Neural cell (in vitro differentiated cells): ENCODE measurements at regions not wholly inside any gene's neighbourhood (a gene's known extent, or its start where the extent isn't known, plus 50 kb on each side); places are given as distances from the start of the nearest gene placed in this dataset.

Experiments used
- H2AFZ ChIP-seq: fragments of 200-600, 300-800 bp; sonication (generic), shearing (Covaris generic); 2 replicates; pipeline ENCODE4 v1.6.0; 2014; ENCODE audit warnings: low read depth, mild to moderate bottlenecking, antibody characterized with exemption, low read length, moderate library complexity
- H3F3A ChIP-seq: fragments of 200-600 bp; shearing (Covaris generic); 2 replicates; pipeline ENCODE4 v1.6.1; 2016; ENCODE audit warnings: mild to moderate bottlenecking, moderate library complexity, mixed read lengths, antibody characterized with exemption, low read length; ENCODE audit not compliant: insufficient read depth, poor library complexity, severe bottlenecking
- H3K27ac ChIP-seq: fragments of 200-600, 300-800 bp; sonication (generic), shearing (Covaris generic); 2 replicates; pipeline ENCODE4 v1.5.1; 2014; ENCODE audit warnings: mild to moderate bottlenecking, low read length, moderate library complexity
- H3K27me3 ChIP-seq: fragments of 300-800, 200-600 bp; sonication (generic), shearing (Covaris generic); 2 replicates; pipeline ENCODE4 v1.6.0; 2014; ENCODE audit warnings: mild to moderate bottlenecking, low read depth, low read length, moderate library complexity; ENCODE audit not compliant: insufficient read depth
- H3K36me3 ChIP-seq: fragments of 300-800, 200-600 bp; sonication (generic), shearing (Covaris generic); 2 replicates; pipeline ENCODE4 v1.5.1; 2014; ENCODE audit warnings: mild to moderate bottlenecking, antibody characterized with exemption, low read length, moderate library complexity; ENCODE audit not compliant: insufficient read depth
- H3K4me2 ChIP-seq: fragments of 300-800, 200-600 bp; sonication (generic), shearing (Covaris generic); 2 replicates; pipeline ENCODE4 v1.6.0; 2014; ENCODE audit warnings: mild to moderate bottlenecking, low read length
- H3K4me3 ChIP-seq: fragments of 300-800, 200-600 bp; sonication (generic), shearing (Covaris generic); 2 replicates; pipeline ENCODE4 v1.5.1; 2014; ENCODE audit warnings: mild to moderate bottlenecking, low read length, moderate library complexity
- H3K79me2 ChIP-seq: fragments of 200-600 bp; shearing (Covaris generic); replicated peaks from 2 replicates; pipeline ENCODE4 v1.6.0; 2014; ENCODE audit warnings: mild to moderate bottlenecking, low read length, moderate library complexity; ENCODE audit not compliant: insufficient read depth
- H3K9ac ChIP-seq: fragments of 300-800, 200-600 bp; sonication (generic), shearing (Covaris generic); 2 replicates; pipeline ENCODE4 v1.6.1; 2016; ENCODE audit warnings: mild to moderate bottlenecking, low read length, mixed read lengths
- H3K9me2 ChIP-seq: fragments of 200-600 bp; shearing (Covaris generic); 2 replicates; pipeline ENCODE4 v1.6.1; 2016; ENCODE audit warnings: mild to moderate bottlenecking, low read length, mixed read lengths; ENCODE audit not compliant: insufficient read depth
- H3K9me3 ChIP-seq: fragments of 200-600, 300-800 bp; sonication (generic), shearing (Covaris generic); 2 replicates; pipeline ENCODE4 v1.6.1; 2016; ENCODE audit warnings: mild to moderate bottlenecking, mixed run types, low read length, moderate library complexity, mixed read lengths
- H4K20me1 ChIP-seq: fragments of 200-600 bp; shearing (Covaris generic); 2 replicates; pipeline ENCODE4 v1.6.1; 2016; ENCODE audit warnings: mild to moderate bottlenecking, mixed run types; ENCODE audit not compliant: insufficient read depth
- CTCF ChIP-seq: fragments of 450-650 bp; IDR thresholded peaks from 2 replicates; pipeline ENCODE4 v1.5.1; 2014; ENCODE audit warnings: antibody characterized with exemption, mild to moderate bottlenecking, moderate library complexity; ENCODE audit not compliant: poor library complexity, severe bottlenecking
- EP300 ChIP-seq: fragments of 450-650 bp; conservative IDR thresholded peaks from 2 replicates; pipeline ENCODE4 v1.6.1; 2014; ENCODE audit warnings: antibody characterized with exemption, mild to moderate bottlenecking, moderate library complexity; ENCODE audit not compliant: poor library complexity, severe bottlenecking
- EZH2 ChIP-seq: fragments of 200-600, 300-800 bp; shearing (Covaris generic), sonication (generic); IDR thresholded peaks from 2 replicates; pipeline ENCODE4 v1.6.1; 2014; ENCODE audit warnings: antibody characterized with exemption, low read length, borderline replicate concordance, mild to moderate bottlenecking; ENCODE audit not compliant: insufficient read depth, poor library complexity, severe bottlenecking
- MXI1 ChIP-seq: fragments of 450-650 bp; conservative IDR thresholded peaks from 2 replicates; pipeline ENCODE4 v1.6.1; 2014; ENCODE audit warnings: antibody characterized with exemption, mild to moderate bottlenecking; ENCODE audit not compliant: poor library complexity, severe bottlenecking
- POLR2AphosphoS5 ChIP-seq: IDR thresholded peaks from 2 replicates; pipeline ENCODE4 v1.6.1; 2012
- RAD21 ChIP-seq: fragments of 450-650 bp; conservative IDR thresholded peaks from 2 replicates; pipeline ENCODE4 v1.6.1; 2014; ENCODE audit warnings: antibody characterized with exemption, mild to moderate bottlenecking, moderate library complexity
- REST ChIP-seq: IDR thresholded peaks from 2 replicates; pipeline ENCODE4 v1.6.1; 2012; ENCODE audit warnings: borderline replicate concordance
- SMC3 ChIP-seq: fragments of 450-650 bp; conservative IDR thresholded peaks from 2 replicates; pipeline ENCODE4 v1.6.1; 2014; ENCODE audit warnings: antibody characterized with exemption, mild to moderate bottlenecking, moderate library complexity; ENCODE audit not compliant: poor library complexity
- TAF1 ChIP-seq: IDR thresholded peaks from 2 replicates; pipeline ENCODE4 v1.6.1; 2012; ENCODE audit warnings: low read depth

- Histone ChIP-seq H3K4me3 (no peak overlapping the region), H3K36me3 (no peaks in the 10 kb centered on the region), H3K4me2 (no peak overlapping the region), H3K27ac (no peak overlapping the region), H3K79me2 (no peaks in the 10 kb centered on the region), H3F3A (no peaks in the 10 kb centered on the region), H3K9ac (no peak overlapping the region), H2AFZ (no peak overlapping the region), H4K20me1 (no peaks in the 10 kb centered on the region), H3K9me3 (no peaks in the 10 kb centered on the region), H3K9me2 (no peaks in the 10 kb centered on the region), H3K27me3 (no peaks in the 10 kb centered on the region)
- no peak for TF ChIP-seq TAF1
- TF ChIP-seq MXI1, result no peak
- no peak for TF ChIP-seq POLR2AphosphoS5
- no peak for TF ChIP-seq EZH2
- TF ChIP-seq EP300, result no peak
These were observed 276.3 kb downstream of the KCNS3 start for GRCh38 chr2:18154812-18155211.

GRCh38 chr2:18154259-18154658 lies 275.8 kb downstream of the KCNS3 start:
- H3K9ac ChIP-seq, result no peak overlapping the region
- no peak for TF ChIP-seq POLR2AphosphoS5
- TF ChIP-seq TAF1, result no peak
- no peak for TF ChIP-seq EZH2
- no peak for TF ChIP-seq EP300
- TF ChIP-seq RAD21, result no peak
- TF ChIP-seq CTCF, result no peak
- TF ChIP-seq SMC3, result no peak
- TF ChIP-seq MXI1, result no peak
- TF ChIP-seq REST, result no peak
- H3K4me2 ChIP-seq, result no peak overlapping the region
- no peaks in the 10 kb centered on the region for H3K27me3 ChIP-seq
- H3K36me3 ChIP-seq, result no peaks in the 10 kb centered on the region
- no peaks in the 10 kb centered on the region for H3K9me3 ChIP-seq
- H3K79me2 ChIP-seq, result no peaks in the 10 kb centered on the region
- no peaks in the 10 kb centered on the region for H3K9me2 ChIP-seq
- H3F3A ChIP-seq, result no peaks in the 10 kb centered on the region
- H3K27ac ChIP-seq, result no peak overlapping the region
- no peak overlapping the region for H3K4me3 ChIP-seq
- H2AFZ ChIP-seq, result no peak overlapping the region
- H4K20me1 ChIP-seq, result no peaks in the 10 kb centered on the region

- no peaks in the 10 kb centered on the region for H4K20me1 ChIP-seq
- H3K9me3 ChIP-seq, result no peaks in the 10 kb centered on the region
- TF ChIP-seq EZH2, result no peak
- TF ChIP-seq SMC3, result no peak
- no peak for TF ChIP-seq TAF1
- no peak for TF ChIP-seq RAD21
- TF ChIP-seq MXI1, result no peak
- no peak for TF ChIP-seq CTCF
- TF ChIP-seq EP300, result no peak
- no peak for TF ChIP-seq REST
- no peak for TF ChIP-seq POLR2AphosphoS5
- no peaks in the 10 kb centered on the region for H3K9me2 ChIP-seq
- no peak overlapping the region for H3K4me2 ChIP-seq
- H3K79me2 ChIP-seq, result no peaks in the 10 kb centered on the region
- H3K27ac ChIP-seq, result no peak overlapping the region
- H3K9ac ChIP-seq, result no peak overlapping the region
- no peak overlapping the region for H3K4me3 ChIP-seq
- no peaks in the 10 kb centered on the region for H3K36me3 ChIP-seq
- no peaks in the 10 kb centered on the region for H3F3A ChIP-seq
- H3K27me3 ChIP-seq, result no peaks in the 10 kb centered on the region
- H2AFZ ChIP-seq, result no peak overlapping the region
These were observed 275.3 kb downstream of the KCNS3 start for GRCh38 chr2:18153741-18154140.
